Activated CD4-positive, CD25-positive, alpha-beta regulatory T cell treated with anti-CD3 and anti-CD28 coated beads, Interleukin-2, amount 50 U/mL, for 72 hours (primary cell): ENCODE measurements at regions not wholly inside any gene's neighbourhood (a gene's known extent, or its start where the extent isn't known, plus 50 kb on each side); places are given as distances from the start of the nearest gene placed in this dataset.

Source experiments
- DNase-seq: peaks from one replicate; pipeline ENCODE4 v3.0.0; 2021

- no peak for DNase-seq
These were observed 91.9 kb upstream of the CXCR4 start for GRCh38 chr2:136209561-136210454.

- no peak for DNase-seq
These were observed 90.9 kb upstream of the CXCR4 start for GRCh38 chr2:136208682-136209420.

DNA sequence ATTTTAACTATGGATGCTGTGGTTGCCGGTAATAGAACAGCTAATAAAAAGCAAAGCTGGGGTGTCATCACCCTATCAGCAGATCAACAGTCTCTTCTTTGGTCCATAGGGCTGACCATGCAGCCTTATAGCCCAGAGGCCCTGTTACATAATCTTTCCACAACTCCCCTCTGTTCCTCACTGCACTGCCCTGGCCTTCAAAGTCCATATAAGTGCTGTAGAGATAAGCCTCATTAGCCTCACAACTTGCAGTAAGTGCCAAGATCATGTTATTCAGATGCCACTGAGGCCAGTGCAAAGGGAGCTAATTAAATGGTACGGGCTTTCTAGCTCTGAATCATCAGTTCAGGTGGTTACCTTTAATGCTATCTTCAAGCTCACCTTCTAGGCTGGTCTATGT lies 89.7 kb upstream of the CXCR4 start:
- no peak for DNase-seq

DNA sequence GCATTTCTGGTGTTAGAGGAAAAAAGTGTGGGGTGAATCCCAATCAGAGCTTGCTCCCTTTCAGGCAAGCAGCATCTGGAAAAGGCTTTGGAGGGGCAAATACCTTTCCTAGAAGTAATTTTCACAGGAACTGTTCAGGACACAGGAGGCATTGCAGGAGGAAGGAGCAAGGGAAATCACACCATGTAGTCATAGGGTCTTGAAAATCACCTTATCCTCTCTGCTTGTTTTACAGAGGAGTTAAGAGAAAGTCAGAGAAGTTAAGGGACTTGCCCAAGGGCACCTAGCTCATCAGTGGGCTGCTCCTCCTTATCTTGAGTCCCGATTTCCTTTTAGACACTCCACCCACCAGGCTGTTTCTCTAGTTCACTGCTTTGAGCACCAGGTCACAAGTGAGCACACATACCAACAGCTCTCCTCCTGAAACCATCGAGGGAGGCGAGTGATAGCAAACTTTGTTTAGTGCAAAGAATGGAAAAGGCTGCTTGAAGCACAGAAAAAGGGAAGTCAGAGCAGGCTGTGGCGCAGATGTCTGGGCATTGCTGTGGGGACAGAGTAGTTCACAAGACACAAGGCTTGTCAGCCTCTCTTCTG lies 89.2 kb upstream of the CXCR4 start:
- no peak for DNase-seq

DNA sequence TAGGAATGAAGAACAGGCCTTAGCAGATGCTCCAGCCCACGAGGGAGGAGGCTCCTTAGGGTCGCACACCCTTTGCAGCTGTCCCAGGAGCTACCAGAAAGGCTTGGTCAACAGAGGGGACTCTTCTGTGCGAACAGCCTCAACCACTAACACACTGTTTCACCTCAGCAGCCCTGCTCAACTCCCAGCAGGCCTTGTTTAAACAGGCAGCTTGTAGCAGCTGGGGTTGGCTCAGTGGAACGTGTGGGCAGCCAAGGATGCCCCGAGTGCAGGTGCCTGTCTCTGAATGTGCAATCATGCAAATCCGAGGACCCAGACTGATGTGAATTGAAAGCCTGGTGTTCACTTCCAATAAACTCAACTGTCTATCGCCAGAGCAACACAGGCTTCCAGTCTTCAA lies 88.7 kb upstream of the CXCR4 start:
- DNase-seq = no peak

DNA sequence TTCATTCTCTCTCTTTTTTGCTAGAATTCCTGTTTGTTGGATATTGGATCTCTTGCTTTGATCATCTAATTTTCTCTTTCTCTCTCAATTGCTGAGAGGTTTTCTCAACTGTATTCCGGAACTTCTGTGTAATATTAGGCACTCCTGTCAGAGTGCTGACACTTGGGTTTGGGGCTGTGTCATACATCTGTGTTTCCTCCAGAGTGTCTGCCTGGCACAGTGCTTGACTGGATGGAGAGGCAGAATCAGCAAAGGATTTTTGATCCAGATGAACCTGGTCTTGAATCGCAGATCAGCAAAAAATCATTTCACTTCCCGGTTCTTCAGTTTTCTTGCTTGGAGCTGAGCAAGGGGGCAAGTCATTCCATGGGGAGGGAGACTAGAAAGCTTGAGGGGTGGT lies 87.7 kb upstream of the CXCR4 start:
- DNase-seq = no peak

DNA sequence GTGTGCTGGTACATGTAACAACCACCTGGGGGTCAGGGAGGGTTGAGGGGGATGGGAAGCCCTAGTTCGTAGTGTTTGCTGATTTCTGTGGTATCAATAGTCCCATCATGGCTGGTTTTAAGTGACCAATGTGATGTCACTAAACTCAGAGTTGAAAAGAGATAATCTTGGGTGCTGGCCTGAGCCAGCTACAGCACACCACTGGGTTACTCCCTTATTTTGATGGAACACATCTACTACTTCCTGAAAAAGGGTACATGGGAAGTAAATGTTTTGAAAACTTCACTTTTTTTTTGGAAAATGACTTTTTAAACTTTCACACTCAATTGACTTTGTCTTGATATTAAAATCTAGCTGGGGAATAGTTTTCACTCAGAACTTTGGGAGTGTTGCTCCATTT lies 87.0 kb upstream of the CXCR4 start:
- DNase-seq = no peak

- no peak for DNase-seq
These were observed 77.3 kb upstream of the CXCR4 start for GRCh38 chr2:136195226-136195625.

DNA sequence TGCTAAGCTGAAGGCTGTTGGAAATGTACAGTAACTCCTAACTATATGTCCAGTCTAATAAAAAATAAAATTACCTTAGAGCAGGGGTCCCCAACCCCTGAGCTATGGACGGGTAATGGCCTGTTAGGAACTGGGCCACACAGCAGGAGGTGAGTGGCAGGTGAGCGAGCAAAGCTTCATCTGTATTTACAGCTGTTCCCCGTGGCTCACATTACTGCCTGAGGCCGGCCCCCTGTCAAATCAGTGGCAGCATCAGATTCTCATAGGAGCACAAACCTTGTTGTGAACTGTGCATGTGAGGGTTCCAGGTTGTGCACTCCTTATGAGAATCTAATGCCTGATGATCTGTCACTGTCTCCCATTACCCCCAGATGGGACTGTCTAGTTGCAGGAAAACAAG lies 73.1 kb upstream of the CXCR4 start:
- DNase-seq = no peak

DNA sequence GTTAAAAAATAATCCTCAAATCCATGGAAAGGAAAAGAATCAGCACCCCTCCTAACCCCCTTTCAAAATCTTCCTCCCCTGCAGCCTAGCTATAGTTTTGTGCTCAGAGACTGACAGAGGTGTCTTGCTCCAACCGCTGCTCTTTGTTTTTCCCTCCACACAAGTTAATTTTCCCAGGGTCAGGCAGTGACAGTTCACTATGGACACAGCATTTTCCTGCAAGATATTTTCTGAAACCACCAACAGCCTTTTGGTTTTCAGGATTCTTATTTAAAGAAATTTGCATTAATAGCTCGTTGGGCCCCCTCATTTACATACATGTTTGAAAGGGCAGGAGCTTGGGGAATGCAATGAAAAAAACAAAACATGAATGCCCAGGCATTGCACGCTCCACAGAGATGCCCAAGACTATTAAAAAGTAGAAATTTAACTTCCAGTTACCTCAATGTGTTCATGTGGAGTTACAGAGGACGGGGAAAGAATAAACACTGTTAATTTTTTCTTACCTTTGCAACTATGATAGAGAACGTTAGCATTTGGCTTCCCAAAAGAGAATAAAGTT lies 71.4 kb upstream of the CXCR4 start:
- DNase-seq = no peak

DNA sequence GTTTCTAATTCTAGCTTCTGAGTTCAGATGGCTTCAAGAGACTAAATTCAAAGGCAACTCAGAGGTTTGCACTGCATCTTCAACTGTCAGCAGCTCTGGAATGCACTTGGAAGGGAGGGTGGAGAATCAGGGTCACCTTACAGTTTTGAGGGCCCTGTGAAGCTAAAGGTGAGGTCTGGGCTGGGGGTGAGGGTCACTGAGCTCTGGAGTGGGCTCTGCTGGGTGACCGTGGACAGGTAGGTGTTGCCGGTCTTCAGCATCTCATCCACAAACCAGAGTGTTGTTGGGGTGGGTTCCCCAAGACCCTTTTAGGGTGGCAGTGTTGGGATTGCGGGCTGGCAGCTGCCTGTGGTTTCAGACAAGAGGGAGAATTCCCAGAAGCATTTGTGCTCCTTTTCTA lies 70.1 kb upstream of the CXCR4 start:
- no peak for DNase-seq

GRCh38 chr2:136185981-136186776 lies 68.2 kb upstream of the CXCR4 start:
- no peak for DNase-seq

GRCh38 chr2:136183097-136183496 lies 65.1 kb upstream of the CXCR4 start:
- no peak for DNase-seq

- no peak for DNase-seq
These were observed 64.4 kb upstream of the CXCR4 start for GRCh38 chr2:136182315-136182714.

GRCh38 chr2:136179602-136179975 lies 61.6 kb upstream of the CXCR4 start:
- DNase-seq = no peak

GRCh38 chr2:136178941-136179601 lies 61.1 kb upstream of the CXCR4 start:
- DNase-seq = no peak

DNA sequence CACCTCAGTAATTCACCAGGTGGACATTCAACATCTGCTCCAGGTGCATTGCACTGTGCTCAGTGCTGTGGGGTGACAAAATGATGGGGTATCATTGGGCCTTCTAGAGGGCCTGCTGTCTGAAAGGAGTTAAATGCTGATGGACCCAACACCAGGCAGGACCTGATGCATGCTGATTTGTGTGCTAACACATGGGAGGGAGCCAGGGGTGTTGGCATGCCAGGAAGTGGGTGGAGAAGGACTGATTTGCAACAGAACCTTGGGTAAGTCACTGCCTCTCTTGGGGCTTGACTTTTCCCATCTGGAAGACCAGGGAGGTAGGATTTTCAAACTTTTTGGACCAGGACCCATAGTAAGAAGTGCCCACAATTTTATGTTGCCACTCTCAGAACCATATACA lies 57.9 kb upstream of the CXCR4 start:
- no peak for DNase-seq

DNA sequence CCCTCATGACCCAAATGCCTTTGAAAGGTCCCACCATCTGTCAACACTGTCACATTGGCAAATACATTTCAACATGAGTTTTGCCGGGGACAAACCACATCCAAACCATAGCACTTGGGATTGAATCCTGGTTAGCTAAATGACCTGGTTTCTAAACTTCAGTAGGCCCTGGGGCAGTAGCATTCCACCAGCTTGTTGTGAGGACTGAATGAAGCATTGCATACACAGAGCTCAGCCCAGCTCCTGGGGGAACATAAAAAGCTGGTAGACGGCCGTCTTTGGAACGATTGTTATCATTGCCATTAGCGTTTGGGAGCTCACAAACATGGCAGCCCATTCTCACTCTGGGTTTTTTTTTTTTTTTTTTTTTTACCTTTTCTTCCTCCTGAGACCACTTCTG lies 57.5 kb upstream of the CXCR4 start:
- DNase-seq = no peak

GRCh38 chr2:136173126-136173525 lies 55.2 kb upstream of the CXCR4 start:
- DNase-seq = no peak

GRCh38 chr2:136171223-136171622 lies 53.3 kb upstream of the CXCR4 start:
- no peak for DNase-seq

- no peak for DNase-seq
These were observed 50.8 kb upstream of the CXCR4 start for GRCh38 chr2:136168720-136169119.
